Neural progenitor cell (in vitro differentiated cells): ENCODE measurements at regions not wholly inside any gene's neighbourhood (a gene's known extent, or its start where the extent isn't known, plus 50 kb on each side); places are given as distances from the start of the nearest gene placed in this dataset.
"Not testable (repeated sequence)": the region's sequence is repeated elsewhere in the genome, so short reads cannot be mapped to it uniquely, and the experiment has no call there.

Source experiments
- DNase-seq: peaks from one replicate; pipeline ENCODE4 v3.0.0-alpha.2; 2016; ENCODE audit warnings: low spot score
- H2AFZ ChIP-seq: fragments of 200-600 bp; sonication (generic); replicated peaks from 2 replicates; pipeline ENCODE4 v1.6.1; 2016; ENCODE audit warnings: antibody characterized with exemption
- H3F3A ChIP-seq: fragments of 200-600 bp; sonication (generic); 2 replicates; pipeline ENCODE4 v1.6.1; 2016; ENCODE audit warnings: antibody characterized with exemption, low read depth
- H3K27ac ChIP-seq: fragments of 200-600 bp; sonication (generic); 2 replicates; pipeline ENCODE4 v1.5.1; 2016; ENCODE audit warnings: mild to moderate bottlenecking
- H3K27me3 ChIP-seq: fragments of 200-600 bp; sonication (generic); 2 replicates; pipeline ENCODE4 v1.6.1; 2016; ENCODE audit warnings: mild to moderate bottlenecking, moderate library complexity
- H3K36me3 ChIP-seq: fragments of 200-600 bp; sonication (generic); 2 replicates; pipeline ENCODE4 v1.5.1; 2016
- H3K4me1 ChIP-seq: fragments of 200-600 bp; sonication (generic); 2 replicates; pipeline ENCODE4 v1.6.1; 2016; ENCODE audit warnings: mixed run types
- H3K4me2 ChIP-seq: fragments of 200-600 bp; sonication (generic); 2 replicates; pipeline ENCODE4 v1.6.1; 2016
- H3K4me3 ChIP-seq: fragments of 200-600 bp; sonication (generic); 2 replicates; pipeline ENCODE4 v1.5.1; 2016
- H3K79me2 ChIP-seq: fragments of 200-600 bp; sonication (generic); 2 replicates; pipeline ENCODE4 v1.6.1; 2016; ENCODE audit warnings: low read depth
- H3K9ac ChIP-seq: fragments of 200-600 bp; sonication (generic); 2 replicates; pipeline ENCODE4 v1.6.1; 2016
- H3K9me3 ChIP-seq: fragments of 200-600 bp; sonication (generic); 2 replicates; pipeline ENCODE4 v1.5.1; 2016; ENCODE audit warnings: low read depth
- H4K20me1 ChIP-seq: fragments of 200-600 bp; sonication (generic); 2 replicates; pipeline ENCODE4 v1.6.1; 2016; ENCODE audit warnings: low read depth
- H3K27ac Mint-ChIP-seq: 3 replicates; pipeline ENCODE4 v1.8.0; 2021; ENCODE audit warnings: mixed read lengths
- H3K27me3 Mint-ChIP-seq: 2 replicates; pipeline ENCODE4 v1.8.0; 2022; ENCODE audit warnings: low read depth, mild to moderate bottlenecking, inconsistent platforms, moderate library complexity, mixed read lengths; ENCODE audit not compliant: insufficient read depth
- H3K36me3 Mint-ChIP-seq: 3 replicates; pipeline ENCODE4 v1.8.0; 2021; ENCODE audit warnings: mixed read lengths
- H3K4me1 Mint-ChIP-seq: 3 replicates; pipeline ENCODE4 v1.8.0; 2021; ENCODE audit warnings: mixed read lengths
- H3K4me3 Mint-ChIP-seq: 3 replicates; pipeline ENCODE4 v1.8.0; 2021; ENCODE audit warnings: mild to moderate bottlenecking, moderate library complexity, mixed read lengths
- H3K9me3 Mint-ChIP-seq: 3 replicates; pipeline ENCODE4 v1.8.0; 2020; ENCODE audit warnings: mixed read lengths
- CTCF ChIP-seq: fragments of 200-600 bp; sonication (generic); IDR thresholded peaks from 2 replicates; pipeline ENCODE4 v1.5.1; 2017; ENCODE audit warnings: antibody characterized with exemption, mild to moderate bottlenecking
- EZH2 ChIP-seq: fragments of 200-600 bp; sonication (generic); IDR thresholded peaks from 2 replicates; pipeline ENCODE4 v1.6.1; 2017; ENCODE audit warnings: antibody characterized with exemption, mild to moderate bottlenecking, moderate library complexity
- EZH2phosphoT487 ChIP-seq: fragments of 200-600 bp; sonication (generic); IDR thresholded peaks from 2 replicates; pipeline ENCODE4 v1.6.1; 2017; ENCODE audit warnings: antibody characterized with exemption

- no peak overlapping the region for H3K27ac ChIP-seq
- no peak overlapping the region for H3K4me2 ChIP-seq
- H3K36me3 Mint-ChIP-seq, result no peaks in the 10 kb centered on the region
- H3K9ac ChIP-seq, result no peak overlapping the region
- H3K4me3 ChIP-seq, result no peak overlapping the region
- no peaks in the 10 kb centered on the region for H4K20me1 ChIP-seq
- H3K27me3 Mint-ChIP-seq, result no peaks in the 10 kb centered on the region
- H3F3A ChIP-seq, result no peaks in the 10 kb centered on the region
- H2AFZ ChIP-seq, result no peak overlapping the region
- H3K9me3 Mint-ChIP-seq, result peaks cover 2% of the 10 kb centered on the region
- no peaks in the 10 kb centered on the region for H3K4me1 ChIP-seq
- H3K4me3 Mint-ChIP-seq, result no peak overlapping the region
- no peaks in the 10 kb centered on the region for H3K4me1 Mint-ChIP-seq
- no peak for DNase-seq
- H3K27ac Mint-ChIP-seq, result no peak overlapping the region
- no peaks in the 10 kb centered on the region for H3K36me3 ChIP-seq
- H3K9me3 ChIP-seq, result no peaks in the 10 kb centered on the region
- H3K79me2 ChIP-seq, result no peaks in the 10 kb centered on the region
- TF ChIP-seq EZH2phosphoT487 (no peak), EZH2 (no peak), CTCF (no peak)
- H3K27me3 ChIP-seq, result no peaks in the 10 kb centered on the region
Measured at GRCh38 chr4:85050736-85051135, 84.2 kb upstream of the WDFY3 start.

GRCh38 chr4:85051526-85051925, 85.0 kb upstream of the WDFY3 start:
- DNase-seq, result no peak
- no peak overlapping the region for H3K9ac ChIP-seq
- no peak overlapping the region for H2AFZ ChIP-seq

GRCh38 chr4:85054925-85055324, 88.4 kb upstream of the WDFY3 start:
- H3K9me3 Mint-ChIP-seq, H2AFZ ChIP-seq, H3K79me2 ChIP-seq, H4K20me1 ChIP-seq, H3K9ac ChIP-seq, H3K27ac Mint-ChIP-seq, DNase-seq, H3K27ac ChIP-seq, H3K4me3 ChIP-seq, H3K27me3 ChIP-seq, H3K9me3 ChIP-seq, H3K27me3 Mint-ChIP-seq, H3K4me3 Mint-ChIP-seq, H3K36me3 Mint-ChIP-seq, H3K4me1 Mint-ChIP-seq, H3K36me3 ChIP-seq, H3K4me1 ChIP-seq, H3K4me2 ChIP-seq, H3F3A ChIP-seq: not testable (repeated sequence)

More at GRCh38 chr4:85051526-85051925, 85.0 kb upstream of the WDFY3 start:
- no peak overlapping the region for H3K4me2 ChIP-seq
- no peaks in the 10 kb centered on the region for H3K36me3 ChIP-seq
- H3F3A ChIP-seq, result no peaks in the 10 kb centered on the region
- no peak overlapping the region for H3K27ac ChIP-seq
- TF ChIP-seq CTCF (no peak), EZH2 (no peak), EZH2phosphoT487 (no peak)
- no peaks in the 10 kb centered on the region for H3K27me3 Mint-ChIP-seq
- no peaks in the 10 kb centered on the region for H3K9me3 ChIP-seq
- no peak overlapping the region for H3K4me3 ChIP-seq
- no peaks in the 10 kb centered on the region for H3K36me3 Mint-ChIP-seq
- no peaks in the 10 kb centered on the region for H3K9me3 Mint-ChIP-seq
- no peaks in the 10 kb centered on the region for H3K4me1 Mint-ChIP-seq
- H3K27me3 ChIP-seq, result no peaks in the 10 kb centered on the region
- H4K20me1 ChIP-seq, result no peaks in the 10 kb centered on the region
- no peaks in the 10 kb centered on the region for H3K4me1 ChIP-seq
- H3K79me2 ChIP-seq, result no peaks in the 10 kb centered on the region
- no peak overlapping the region for H3K27ac Mint-ChIP-seq
- H3K4me3 Mint-ChIP-seq, result no peak overlapping the region

- Mint-ChIP-seq H3K4me1 (peaks cover 3% of the 10 kb centered on the region), H3K27me3 (no peaks in the 10 kb centered on the region), H3K27ac (no peak overlapping the region), H3K4me3 (no peak overlapping the region), H3K36me3 (no peaks in the 10 kb centered on the region), H3K9me3 (no peaks in the 10 kb centered on the region)
- DNase-seq, result no peak
- H3K4me1 ChIP-seq, result peaks cover 7% of the 10 kb centered on the region
- H3K9ac ChIP-seq, result no peak overlapping the region
- H4K20me1 ChIP-seq, result no peaks in the 10 kb centered on the region
- H3K9me3 ChIP-seq, result no peaks in the 10 kb centered on the region
- H3K27me3 ChIP-seq, result no peaks in the 10 kb centered on the region
- H3K79me2 ChIP-seq, result no peaks in the 10 kb centered on the region
- no peak overlapping the region for H3K27ac ChIP-seq
- no peaks in the 10 kb centered on the region for H3K36me3 ChIP-seq
- no peak overlapping the region for H2AFZ ChIP-seq
- TF ChIP-seq CTCF (no peak), EZH2phosphoT487 (no peak), EZH2 (no peak)
- H3K4me2 ChIP-seq, result no peak overlapping the region
- no peaks in the 10 kb centered on the region for H3F3A ChIP-seq
- no peak overlapping the region for H3K4me3 ChIP-seq
Measured at GRCh38 chr4:85058551-85058950, 92.1 kb upstream of the WDFY3 start.
